BE2C (cell line): ENCODE measurements at regions not wholly inside any gene's neighbourhood (a gene's known extent, or its start where the extent isn't known, plus 50 kb on each side); places are given as distances from the start of the nearest gene placed in this dataset.
"Not testable (repeated sequence)": the region's sequence is repeated elsewhere in the genome, so short reads cannot be mapped to it uniquely, and the experiment has no call there.

Source experiments
- DNase-seq: peaks from one replicate; pipeline ENCODE4 v3.0.0-alpha.2; 2020
- H3K27me3 ChIP-seq: fragments of 250-450 bp; sonication (Bioruptor Pico); 2 replicates; pipeline ENCODE4 v1.5.1; 2020; ENCODE audit warnings: mild to moderate bottlenecking
- H3K36me3 ChIP-seq: fragments of 250-450 bp; sonication (Bioruptor Pico); 2 replicates; pipeline ENCODE4 v1.5.1; 2020; ENCODE audit warnings: mild to moderate bottlenecking
- H3K4me1 ChIP-seq: fragments of 250-450 bp; sonication (Bioruptor Pico); 2 replicates; pipeline ENCODE4 v1.5.1; 2020
- H3K4me3 ChIP-seq: 2 replicates; pipeline ENCODE4 v1.5.1; 2011; ENCODE audit warnings: low read depth, low read length
- H3K9me3 ChIP-seq: fragments of 250-450 bp; sonication (Bioruptor Pico); 2 replicates; pipeline ENCODE4 v1.5.1; 2020
- CTCF ChIP-seq: IDR thresholded peaks from 2 replicates; pipeline ENCODE4 v1.5.1; 2012; ENCODE audit warnings: mild to moderate bottlenecking, low read depth, low read length

GRCh38 chr5:5751987-5752386, 329.5 kb downstream of the ICE1 start:
- DNase-seq: no peak
- Histone ChIP-seq H3K27me3 (no peaks in the 10 kb centered on the region), H3K4me1 (no peaks in the 10 kb centered on the region), H3K4me3 (no peak overlapping the region), H3K36me3 (no peaks in the 10 kb centered on the region), H3K9me3 (no peaks in the 10 kb centered on the region)
- no peak for TF ChIP-seq CTCF

- Histone ChIP-seq H3K27me3 (no peaks in the 10 kb centered on the region), H3K4me1 (no peaks in the 10 kb centered on the region), H3K4me3 (no peak overlapping the region), H3K36me3 (no peaks in the 10 kb centered on the region), H3K9me3 (no peaks in the 10 kb centered on the region)
- TF ChIP-seq CTCF: no peak
- DNase-seq: no peak
Observed at GRCh38 chr5:5751498-5751897, 329.0 kb downstream of the ICE1 start.

- Histone ChIP-seq H3K27me3 (no peaks in the 10 kb centered on the region), H3K4me3 (no peak overlapping the region), H3K9me3 (peaks cover 5% of the 10 kb centered on the region; the same call in 1 of the 2 replicates), H3K4me1 (no peaks in the 10 kb centered on the region), H3K36me3 (no peaks in the 10 kb centered on the region)
- TF ChIP-seq CTCF: no peak
- no peak for DNase-seq
Observed at GRCh38 chr5:5741418-5741817, 318.9 kb downstream of the ICE1 start.

GRCh38 chr5:5739490-5739945, 317.0 kb downstream of the ICE1 start:
- Histone ChIP-seq H3K27me3 (no peaks in the 10 kb centered on the region), H3K4me1 (no peaks in the 10 kb centered on the region), H3K4me3 (no peak overlapping the region), H3K9me3 (peaks cover 5% of the 10 kb centered on the region; the same call in 1 of the 2 replicates), H3K36me3 (no peaks in the 10 kb centered on the region)
- DNase-seq: no peak
- TF ChIP-seq CTCF: no peak

GRCh38 chr5:5738797-5739489, 316.5 kb downstream of the ICE1 start:
- Histone ChIP-seq H3K4me3 (no peak overlapping the region), H3K36me3 (no peaks in the 10 kb centered on the region), H3K4me1 (no peaks in the 10 kb centered on the region), H3K9me3 (peaks cover 3% of the 10 kb centered on the region; the same call in 1 of the 2 replicates), H3K27me3 (no peaks in the 10 kb centered on the region)
- TF ChIP-seq CTCF: no peak
- DNase-seq: no peak

- DNase-seq: no peak
- no peaks in the 10 kb centered on the region for H3K36me3 ChIP-seq
- H3K27me3 ChIP-seq: no peaks in the 10 kb centered on the region
- no peak overlapping the region for H3K4me3 ChIP-seq
- TF ChIP-seq CTCF: no peak
- no peaks in the 10 kb centered on the region for H3K9me3 ChIP-seq
- no peaks in the 10 kb centered on the region for H3K4me1 ChIP-seq
Observed at GRCh38 chr5:5736007-5736406, 313.5 kb downstream of the ICE1 start.

- H3K27me3 ChIP-seq: not testable (repeated sequence)
Observed at GRCh38 chr5:5733058-5733457, 310.6 kb downstream of the ICE1 start.

More at GRCh38 chr5:5733058-5733457, 310.6 kb downstream of the ICE1 start:
- H3K9me3 ChIP-seq, H3K36me3 ChIP-seq, DNase-seq, H3K4me3 ChIP-seq, H3K4me1 ChIP-seq: not testable (repeated sequence)
